PC-9 (cell line): ENCODE measurements at regions not wholly inside any gene's neighbourhood (a gene's known extent, or its start where the extent isn't known, plus 50 kb on each side); places are given as distances from the start of the nearest gene placed in this dataset.

ENCODE experiments used
- CTCF ChIP-seq: fragments of 200-600 bp; sonication (generic); conservative IDR thresholded peaks from 2 replicates; pipeline ENCODE4 v1.6.1; 2017; ENCODE audit warnings: mixed run types, antibody characterized with exemption, mild to moderate bottlenecking, moderate library complexity
- EZH2 ChIP-seq: fragments of 200-600 bp; sonication (generic); IDR thresholded peaks from 2 replicates; pipeline ENCODE4 v1.8.0; 2017; ENCODE audit warnings: antibody characterized with exemption, low read depth

GRCh38 chr6:164243012-164243610 lies 828.6 kb downstream of the QKI start:
- TF ChIP-seq CTCF (no peak), EZH2 (no peak)
